Stimulated activated CD4-positive, alpha-beta T cell treated with anti-CD3 and anti-CD28 coated beads, Interleukin-4, amount 100 ng/mL, for 1 hour (primary cell): ENCODE measurements at regions not wholly inside any gene's neighbourhood (a gene's known extent, or its start where the extent isn't known, plus 50 kb on each side); places are given as distances from the start of the nearest gene placed in this dataset.

ENCODE experiments used
- DNase-seq: peaks from one replicate; pipeline ENCODE4 v3.0.0-alpha.2; 2020

- no peak for DNase-seq
Measured at GRCh38 chr5:89282554-89283510, 399.8 kb upstream of the MEF2C start.

- no peak for DNase-seq
Measured at GRCh38 chr5:89281766-89282553, 399.0 kb upstream of the MEF2C start.

- DNase-seq = no peak
Measured at GRCh38 chr5:89281211-89281610, 398.2 kb upstream of the MEF2C start.

GRCh38 chr5:89280103-89281037 is 397.4 kb upstream of the MEF2C start:
- DNase-seq = no peak

- no peak for DNase-seq
Measured at GRCh38 chr5:89279391-89280036, 396.5 kb upstream of the MEF2C start.

- no peak for DNase-seq
Measured at GRCh38 chr5:89277816-89278215, 394.8 kb upstream of the MEF2C start.

- DNase-seq = no peak
Measured at GRCh38 chr5:89276566-89277305, 393.8 kb upstream of the MEF2C start.

GRCh38 chr5:89275066-89275855 is 392.3 kb upstream of the MEF2C start:
- no peak for DNase-seq

GRCh38 chr5:89273289-89273688 is 390.3 kb upstream of the MEF2C start:
- no peak for DNase-seq

GRCh38 chr5:89270901-89271300 is 387.9 kb upstream of the MEF2C start:
- DNase-seq = no peak

GRCh38 chr5:89269721-89270120 is 386.7 kb upstream of the MEF2C start:
- DNase-seq = no peak

GRCh38 chr5:89268460-89268859 is 385.5 kb upstream of the MEF2C start:
- no peak for DNase-seq

- DNase-seq = no peak
Measured at GRCh38 chr5:89267788-89268187, 384.8 kb upstream of the MEF2C start.

GRCh38 chr5:89265511-89266179 is 382.7 kb upstream of the MEF2C start:
- DNase-seq = no peak

GRCh38 chr5:89263846-89264245 is 380.9 kb upstream of the MEF2C start:
- DNase-seq = no peak

GRCh38 chr5:89262030-89262429 is 379.0 kb upstream of the MEF2C start:
- no peak for DNase-seq

GRCh38 chr5:89260254-89260653 is 377.3 kb upstream of the MEF2C start:
- DNase-seq = no peak

- no peak for DNase-seq
Measured at GRCh38 chr5:89255845-89256463, 373.0 kb upstream of the MEF2C start.

- DNase-seq = no peak
Measured at GRCh38 chr5:89253666-89254352, 370.8 kb upstream of the MEF2C start.
